ENCODE measurements at regions not wholly inside any gene's neighbourhood (a gene's known extent, or its start where the extent isn't known, plus 50 kb on each side); places are given as distances from the start of the nearest gene placed in this dataset.
"Not testable (repeated sequence)": the region's sequence is repeated elsewhere in the genome, so short reads cannot be mapped to it uniquely, and the experiment has no call there.

GRCh38 chr16:16521239-16522002 lies 142.5 kb downstream of the NPIPA7 start:
- H3K4me3 Mint-ChIP-seq; intact Hi-C loops (cut with micrococcal nuclease); H3K36me3 Mint-ChIP-seq (ENCODE audit: low read depth); H3K27ac Mint-ChIP-seq; H3K27me3 Mint-ChIP-seq (ENCODE audit: insufficient read depth); H3K4me1 Mint-ChIP-seq (ENCODE audit: low read depth); H3K9me3 Mint-ChIP-seq; DNase-seq (ENCODE audit: low spot score): not testable (repeated sequence)

DNA sequence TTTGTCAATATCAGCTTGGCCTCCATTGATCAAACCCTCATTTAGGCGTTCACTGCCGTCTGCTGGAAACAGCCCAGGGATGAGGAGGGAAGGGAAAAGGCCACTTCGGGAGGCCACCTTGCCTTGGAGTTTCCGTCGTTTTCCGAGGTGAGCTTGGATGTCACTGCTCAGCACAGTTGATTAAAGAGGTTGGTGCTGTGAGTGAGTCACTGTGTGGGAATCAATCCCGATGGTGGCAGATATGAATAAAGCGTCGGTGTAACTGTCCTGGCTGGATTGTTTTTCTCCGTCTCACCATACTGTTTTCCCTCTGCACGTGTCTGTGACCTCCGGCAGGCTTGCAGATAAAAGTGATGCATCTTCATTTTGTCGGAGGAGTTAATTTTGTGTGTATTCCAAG lies 148.1 kb downstream of the NPIPA7 start:
- H3K4me3 Mint-ChIP-seq; H3K4me1 Mint-ChIP-seq (ENCODE audit: low read depth); H3K27me3 Mint-ChIP-seq (ENCODE audit: insufficient read depth); intact Hi-C loops (cut with micrococcal nuclease); H3K36me3 Mint-ChIP-seq (ENCODE audit: low read depth); DNase-seq (ENCODE audit: low spot score); H3K9me3 Mint-ChIP-seq; H3K27ac Mint-ChIP-seq: not testable (repeated sequence)

DNA sequence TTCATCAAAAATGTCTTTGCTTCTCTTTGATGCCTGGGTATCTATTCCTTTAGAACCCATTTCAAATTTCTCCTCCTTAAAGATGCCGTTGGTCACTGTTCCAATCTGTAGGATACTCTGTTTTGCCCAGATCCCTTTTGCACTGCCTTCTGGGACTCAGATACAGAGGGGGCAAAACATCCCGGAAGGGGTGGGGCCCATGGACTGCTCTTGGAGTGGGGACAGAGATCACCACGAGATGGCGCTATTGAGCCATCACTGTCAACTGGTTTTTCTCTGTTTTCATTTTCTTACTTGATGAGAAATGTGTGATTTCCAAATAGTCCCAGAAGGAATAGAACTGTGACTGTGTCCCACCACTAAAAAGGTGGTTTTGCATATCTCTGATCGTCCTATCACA lies 151.8 kb downstream of the NPIPA7 start:
- H3K36me3 Mint-ChIP-seq (ENCODE audit: low read depth); H3K4me3 Mint-ChIP-seq; H3K27ac Mint-ChIP-seq; H3K9me3 Mint-ChIP-seq; DNase-seq (ENCODE audit: low spot score); H3K4me1 Mint-ChIP-seq (ENCODE audit: low read depth); intact Hi-C loops (cut with micrococcal nuclease); H3K27me3 Mint-ChIP-seq (ENCODE audit: insufficient read depth): not testable (repeated sequence)

GRCh38 chr16:16535565-16535964 lies 156.6 kb downstream of the NPIPA7 start:
- intact Hi-C loops (cut with micrococcal nuclease); H3K27ac Mint-ChIP-seq; H3K27me3 Mint-ChIP-seq (ENCODE audit: insufficient read depth); H3K4me1 Mint-ChIP-seq (ENCODE audit: low read depth); H3K9me3 Mint-ChIP-seq; DNase-seq (ENCODE audit: low spot score); H3K36me3 Mint-ChIP-seq (ENCODE audit: low read depth); H3K4me3 Mint-ChIP-seq: not testable (repeated sequence)

GRCh38 chr16:16536151-16536550 lies 157.2 kb downstream of the NPIPA7 start:
- H3K27me3 Mint-ChIP-seq (ENCODE audit: insufficient read depth); H3K9me3 Mint-ChIP-seq; H3K27ac Mint-ChIP-seq; DNase-seq (ENCODE audit: low spot score); intact Hi-C loops (cut with micrococcal nuclease); H3K4me3 Mint-ChIP-seq; H3K36me3 Mint-ChIP-seq (ENCODE audit: low read depth); H3K4me1 Mint-ChIP-seq (ENCODE audit: low read depth): not testable (repeated sequence)

DNA sequence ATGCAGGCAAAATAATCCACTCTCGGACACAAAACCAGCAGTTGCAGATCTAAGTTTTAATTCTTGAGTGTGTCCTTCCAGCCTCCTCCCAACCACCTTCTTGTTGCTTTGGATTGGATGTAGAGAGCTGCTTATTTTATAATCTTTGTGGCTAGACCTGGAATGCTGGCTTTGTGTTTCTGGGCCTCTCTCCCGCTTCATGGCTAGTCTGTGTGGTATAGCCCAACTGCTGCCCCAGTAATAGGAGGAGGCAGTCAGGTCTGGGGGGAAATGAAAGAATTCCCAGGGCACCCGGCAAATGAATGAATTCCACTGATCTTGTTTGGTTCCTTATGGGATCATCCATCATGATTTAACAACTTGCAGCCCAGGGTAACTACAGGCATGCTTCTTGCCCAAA lies 170.8 kb downstream of the NPIPA7 start:
- intact Hi-C loops (cut with micrococcal nuclease); H3K27ac Mint-ChIP-seq; DNase-seq (ENCODE audit: low spot score); H3K9me3 Mint-ChIP-seq; H3K4me1 Mint-ChIP-seq (ENCODE audit: low read depth); H3K4me3 Mint-ChIP-seq; H3K27me3 Mint-ChIP-seq (ENCODE audit: insufficient read depth); H3K36me3 Mint-ChIP-seq (ENCODE audit: low read depth): not testable (repeated sequence)

- not testable (repeated sequence) for DNase-seq (ENCODE audit: low spot score)
Measured at GRCh38 chr16:16550824-16551223, 171.9 kb downstream of the NPIPA7 start.

DNA sequence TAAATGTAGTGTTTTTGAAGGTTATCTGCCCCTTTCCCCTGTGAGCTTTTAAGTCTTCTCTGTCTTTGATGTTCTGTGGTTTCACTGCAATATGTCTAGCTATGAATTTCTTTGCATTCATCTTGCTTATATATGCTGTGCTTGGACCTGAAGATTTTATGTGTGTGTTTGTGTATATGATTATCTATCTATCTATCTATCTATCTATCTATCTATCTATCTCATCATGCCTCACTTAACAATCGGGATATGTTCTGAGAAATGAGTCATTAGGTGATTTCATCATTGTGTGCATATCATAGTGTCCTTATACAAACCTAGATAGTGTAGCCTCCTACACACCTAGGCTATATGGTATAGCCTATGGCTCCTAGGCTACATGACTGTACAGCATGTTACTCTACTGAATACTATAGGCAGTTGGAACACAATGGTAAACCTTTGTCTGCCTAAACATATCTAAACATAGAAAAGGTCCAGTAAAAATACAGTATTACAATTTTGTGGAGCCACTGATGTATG lies 173.9 kb downstream of the NPIPA7 start:
- DNase-seq (ENCODE audit: low spot score); intact Hi-C loops (cut with micrococcal nuclease); H3K36me3 Mint-ChIP-seq (ENCODE audit: low read depth); H3K27ac Mint-ChIP-seq; H3K27me3 Mint-ChIP-seq (ENCODE audit: insufficient read depth); H3K4me1 Mint-ChIP-seq (ENCODE audit: low read depth); H3K4me3 Mint-ChIP-seq; H3K9me3 Mint-ChIP-seq: not testable (repeated sequence)

More at GRCh38 chr16:16550824-16551223, 171.9 kb downstream of the NPIPA7 start:
- H3K36me3 Mint-ChIP-seq (ENCODE audit: low read depth); H3K27ac Mint-ChIP-seq; H3K4me1 Mint-ChIP-seq (ENCODE audit: low read depth); intact Hi-C loops (cut with micrococcal nuclease); H3K27me3 Mint-ChIP-seq (ENCODE audit: insufficient read depth); H3K9me3 Mint-ChIP-seq; H3K4me3 Mint-ChIP-seq: not testable (repeated sequence)

- intact Hi-C loops (cut with micrococcal nuclease); H3K4me1 Mint-ChIP-seq (ENCODE audit: low read depth); H3K27me3 Mint-ChIP-seq (ENCODE audit: insufficient read depth); H3K27ac Mint-ChIP-seq; H3K9me3 Mint-ChIP-seq; DNase-seq (ENCODE audit: low spot score); H3K36me3 Mint-ChIP-seq (ENCODE audit: low read depth); H3K4me3 Mint-ChIP-seq: not testable (repeated sequence)
Measured at GRCh38 chr16:16559179-16559740, 180.3 kb downstream of the NPIPA7 start.

GRCh38 chr16:16561532-16561931 lies 182.6 kb downstream of the NPIPA7 start:
- H3K4me1 Mint-ChIP-seq (ENCODE audit: low read depth); H3K4me3 Mint-ChIP-seq; H3K36me3 Mint-ChIP-seq (ENCODE audit: low read depth); H3K27ac Mint-ChIP-seq; H3K9me3 Mint-ChIP-seq; DNase-seq (ENCODE audit: low spot score); intact Hi-C loops (cut with micrococcal nuclease); H3K27me3 Mint-ChIP-seq (ENCODE audit: insufficient read depth): not testable (repeated sequence)

DNA sequence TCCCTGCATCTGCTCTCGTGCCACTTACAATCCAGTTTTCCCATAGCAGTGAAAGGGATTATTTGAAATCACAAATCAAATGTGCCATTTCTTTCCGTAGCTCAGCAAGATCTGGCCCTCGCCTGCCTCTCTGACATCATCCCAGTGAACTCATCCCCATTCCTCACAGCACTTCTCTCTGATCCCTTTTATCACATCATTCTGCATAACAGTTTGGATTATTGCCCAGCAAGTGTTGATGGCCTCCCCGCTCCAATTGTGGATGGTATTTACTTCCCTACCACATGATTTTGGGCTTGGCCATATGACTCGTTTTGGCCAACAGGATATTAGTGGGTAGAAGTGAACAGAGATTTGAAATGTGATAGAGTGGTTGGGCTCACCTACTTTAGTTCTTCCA lies 185.0 kb downstream of the NPIPA7 start:
- intact Hi-C loops (cut with micrococcal nuclease); H3K36me3 Mint-ChIP-seq (ENCODE audit: low read depth); H3K4me1 Mint-ChIP-seq (ENCODE audit: low read depth); DNase-seq (ENCODE audit: low spot score); H3K9me3 Mint-ChIP-seq; H3K27me3 Mint-ChIP-seq (ENCODE audit: insufficient read depth); H3K4me3 Mint-ChIP-seq; H3K27ac Mint-ChIP-seq: not testable (repeated sequence)

GRCh38 chr16:16565326-16565725 lies 186.4 kb downstream of the NPIPA7 start:
- DNase-seq (ENCODE audit: low spot score); H3K27ac Mint-ChIP-seq; H3K27me3 Mint-ChIP-seq (ENCODE audit: insufficient read depth); intact Hi-C loops (cut with micrococcal nuclease); H3K4me3 Mint-ChIP-seq; H3K9me3 Mint-ChIP-seq; H3K36me3 Mint-ChIP-seq (ENCODE audit: low read depth); H3K4me1 Mint-ChIP-seq (ENCODE audit: low read depth): not testable (repeated sequence)

DNA sequence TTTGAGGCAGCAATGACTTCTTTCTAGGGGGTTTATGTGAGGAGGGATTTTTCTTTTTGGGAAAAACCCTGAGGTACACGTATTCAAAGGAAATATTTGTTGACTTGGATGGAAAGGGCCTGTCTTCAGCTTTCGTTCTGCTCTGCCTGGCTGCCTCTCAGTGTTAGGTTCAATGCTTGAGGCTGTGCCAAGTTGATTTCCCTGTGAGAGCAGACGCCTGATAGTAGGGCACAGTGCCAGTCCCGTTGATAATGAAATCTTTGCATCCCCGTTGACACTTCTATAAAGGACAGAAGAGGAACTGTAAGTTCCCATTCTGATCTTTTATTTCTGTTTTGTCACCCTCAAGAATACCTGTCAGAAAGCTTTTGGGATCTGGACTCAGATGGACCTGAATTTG lies 191.1 kb downstream of the NPIPA7 start:
- DNase-seq (ENCODE audit: low spot score); H3K9me3 Mint-ChIP-seq; H3K4me1 Mint-ChIP-seq (ENCODE audit: low read depth); H3K27ac Mint-ChIP-seq; H3K27me3 Mint-ChIP-seq (ENCODE audit: insufficient read depth); H3K4me3 Mint-ChIP-seq; H3K36me3 Mint-ChIP-seq (ENCODE audit: low read depth); intact Hi-C loops (cut with micrococcal nuclease): not testable (repeated sequence)

DNA sequence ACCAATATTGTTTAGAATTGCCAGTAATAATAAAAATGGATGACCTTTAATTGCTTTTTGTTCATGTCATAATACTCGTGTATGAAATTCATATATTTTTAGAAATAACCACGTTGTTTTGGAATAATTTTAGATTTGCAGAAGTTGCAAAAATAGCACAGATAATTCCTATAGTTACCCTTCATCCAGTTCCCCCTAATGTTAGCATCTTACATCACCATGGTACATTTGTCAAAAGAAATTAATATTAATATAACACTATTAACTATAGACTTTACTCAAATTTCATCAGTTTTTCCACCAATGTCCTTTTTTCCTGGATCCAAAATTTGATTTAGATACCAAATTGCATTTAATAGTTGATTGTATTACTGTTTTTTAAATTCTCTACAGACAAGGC lies 191.9 kb downstream of the NPIPA7 start:
- H3K4me3 Mint-ChIP-seq; H3K36me3 Mint-ChIP-seq (ENCODE audit: low read depth); DNase-seq (ENCODE audit: low spot score); intact Hi-C loops (cut with micrococcal nuclease); H3K9me3 Mint-ChIP-seq; H3K4me1 Mint-ChIP-seq (ENCODE audit: low read depth); H3K27ac Mint-ChIP-seq; H3K27me3 Mint-ChIP-seq (ENCODE audit: insufficient read depth): not testable (repeated sequence)

All from activated T-helper 1 cell treated with anti-CD3 and anti-CD28 coated beads, Interleukin-12 subunit alpha, Interleukin-12 subunit beta, Interleukin-2, Interleukin-4 antibody, amounts not matched to agents 30 ng/mL and 10 ng/mL and 1 ng/mL, durations not matched to agents 14 hours and 24 hours and 36 hours (primary cell).